SK-N-SH (cell line): ENCODE measurements at regions not wholly inside any gene's neighbourhood (a gene's known extent, or its start where the extent isn't known, plus 50 kb on each side); places are given as distances from the start of the nearest gene placed in this dataset.

ENCODE experiments used
- CTCF ChIA-PET: fragments of 300-600, 350-600 bp; formaldehyde crosslinking; extraction: SDS; loops from one replicate; lab custom pipeline; 2021; lab: Yijun Ruan, JAX
- POLR2A ChIA-PET: fragments of 350-600 bp; sonication (Branson Sonifier 250); formaldehyde crosslinking; extraction: SDS; loops from one replicate; lab custom pipeline; 2020; ENCODE audit warnings: antibody characterized with exemption, inconsistent platforms; lab: Yijun Ruan, JAX
- DNase-seq: peaks from one replicate; pipeline ENCODE4 v3.0.0; 2012
- H2AFZ ChIP-seq: fragments of 200-600 bp; sonication (generic); 2 replicates; pipeline ENCODE4 v1.8.1; 2016; ENCODE audit warnings: antibody characterized with exemption, mild to moderate bottlenecking, low read depth
- H3F3A ChIP-seq: fragments of 200-600 bp; sonication (generic); replicated peaks from 2 replicates; pipeline ENCODE3; 2016; ENCODE audit warnings: antibody characterized with exemption, mild to moderate bottlenecking; ENCODE audit not compliant: insufficient read depth
- H3K27ac ChIP-seq, 2 experiments: fragments of 200-500 bp in 1 of 2; fragments of 200-600 bp in 1 of 2; sonication (Bioruptor generic) in 1 of 2; sonication (generic), shearing (Covaris generic) in 1 of 2; 2 replicates each; pipeline versions ENCODE4 v1.5.1 to v1.6.1; 2014 to 2016; ENCODE audit warnings: low read depth in 2 of 2, inconsistent platforms in 1 of 2, low read length in 1 of 2, mild to moderate bottlenecking in 1 of 2, mixed read lengths in 1 of 2
- H3K27me3 ChIP-seq: fragments of 200-600 bp; sonication (generic), shearing (Covaris generic); 2 replicates; pipeline ENCODE4 v1.6.1; 2016; ENCODE audit warnings: mixed run types; ENCODE audit not compliant: insufficient read depth
- H3K36me3 ChIP-seq, 2 experiments: fragments of 200-500 bp in 1 of 2; fragments of 200-600 bp in 1 of 2; sonication (Bioruptor generic) in 1 of 2; sonication (generic) in 1 of 2; replicated peaks in 1 of 2; 2 replicates each; pipeline versions ENCODE3 to v1.5.1; 2014 to 2016; ENCODE audit warnings: low read length in 1 of 2, mild to moderate bottlenecking in 1 of 2; ENCODE audit not compliant: insufficient read depth in 2 of 2, control insufficient read depth in 1 of 2
- H3K4me1 ChIP-seq, 2 experiments: fragments of 200-500 bp in 1 of 2; fragments of 200-600 bp in 1 of 2; sonication (Bioruptor generic) in 1 of 2; sonication (generic), shearing (Covaris generic) in 1 of 2; 2 replicates each; pipeline versions ENCODE4 v1.5.1 to v1.6.1; 2014 to 2016; ENCODE audit warnings: low read depth in 1 of 2, low read length in 1 of 2, mixed run types in 1 of 2; ENCODE audit not compliant: insufficient read depth in 2 of 2, control insufficient read depth in 1 of 2
- H3K4me2 ChIP-seq: fragments of 200-600 bp; sonication (generic), shearing (Covaris generic); 2 replicates; pipeline ENCODE4 v1.6.1; 2017; ENCODE audit warnings: mixed run types
- H3K4me3 ChIP-seq, 2 experiments: fragments of 200-500 bp in 1 of 2; fragments of 200-600 bp in 1 of 2; sonication (Bioruptor generic) in 1 of 2; sonication (generic), shearing (Covaris generic) in 1 of 2; 2 replicates each; pipeline versions ENCODE4 v1.5.1 to v1.8.1; 2014 to 2016; ENCODE audit warnings: low read depth in 2 of 2, inconsistent platforms in 1 of 2, low read length in 1 of 2, mild to moderate bottlenecking in 1 of 2, mixed read lengths in 1 of 2, moderate library complexity in 1 of 2
- H3K79me2 ChIP-seq: fragments of 200-600 bp; sonication (generic); 2 replicates; pipeline ENCODE4 v1.8.1; 2017; ENCODE audit warnings: mild to moderate bottlenecking; ENCODE audit not compliant: insufficient read depth
- H3K9ac ChIP-seq: fragments of 200-600 bp; sonication (generic); 2 replicates; pipeline ENCODE4 v1.6.1; 2017; ENCODE audit warnings: mixed run types
- H3K9me2 ChIP-seq: fragments of 200-600 bp; sonication (generic); 2 replicates; pipeline ENCODE4 v1.6.1; 2017; ENCODE audit warnings: mixed run types
- H3K9me3 ChIP-seq: fragments of 200-600 bp; sonication (generic); 2 replicates; pipeline ENCODE4 v1.6.1; 2017; ENCODE audit warnings: mixed run types, mild to moderate bottlenecking, moderate library complexity
- H4K20me1 ChIP-seq: fragments of 200-600 bp; sonication (generic); 2 replicates; pipeline ENCODE4 v1.6.1; 2017; ENCODE audit warnings: mild to moderate bottlenecking, mixed run types; ENCODE audit not compliant: insufficient read depth
- ELF1 ChIP-seq: IDR thresholded peaks from 2 replicates; pipeline ENCODE4 v1.4.0; 2012
- EP300 ChIP-seq, 2 experiments: IDR thresholded peaks; 2 replicates each; pipeline versions ENCODE4 v1.4.0 to v1.6.1; 2012; ENCODE audit warnings: borderline replicate concordance in 1 of 2, low read depth in 1 of 2, low read length in 1 of 2
- EZH2phosphoT487 ChIP-seq: fragments of 200-600 bp; sonication (generic); IDR thresholded peaks from 2 replicates; pipeline ENCODE4 v1.6.1; 2017; ENCODE audit warnings: low read depth, mixed run types, mild to moderate bottlenecking, antibody characterized with exemption, moderate library complexity, borderline replicate concordance
- FOXM1 ChIP-seq: IDR thresholded peaks from 2 replicates; pipeline ENCODE4 v1.4.0; 2012; ENCODE audit warnings: low read depth, mild to moderate bottlenecking
- JUND ChIP-seq: IDR thresholded peaks from 2 replicates; pipeline ENCODE4 v1.4.0; 2012
- MEF2A ChIP-seq: IDR thresholded peaks from 2 replicates; pipeline ENCODE4 v1.4.0; 2012; ENCODE audit warnings: low read depth, borderline replicate concordance
- MXI1 ChIP-seq: IDR thresholded peaks from 2 replicates; pipeline ENCODE4 v1.6.1; 2012; ENCODE audit warnings: mild to moderate bottlenecking, low read depth, low read length, improper control_type of control experiment
- NFIC ChIP-seq: IDR thresholded peaks from 2 replicates; pipeline ENCODE4 v1.4.0; 2012; ENCODE audit warnings: borderline replicate concordance
- POLR2AphosphoS5 ChIP-seq: IDR thresholded peaks from 2 replicates; pipeline ENCODE4 v1.6.1; 2012; ENCODE audit warnings: low read depth, low read length
- RCOR1 ChIP-seq: fragments of 150-350 bp; IDR thresholded peaks from 2 replicates; pipeline ENCODE4 v1.6.1; 2017; ENCODE audit warnings: antibody characterized with exemption, low read length
- RFX5 ChIP-seq: IDR thresholded peaks from 2 replicates; pipeline ENCODE4 v1.6.1; 2012; ENCODE audit warnings: mild to moderate bottlenecking, improper control_type of control experiment, low read length
- SIN3A ChIP-seq: IDR thresholded peaks from 2 replicates; pipeline ENCODE4 v1.6.1; 2012; ENCODE audit warnings: low read depth, mild to moderate bottlenecking, low read length, moderate library complexity, borderline replicate concordance
- USF1 ChIP-seq: IDR thresholded peaks from 2 replicates; pipeline ENCODE4 v1.4.0; 2012; ENCODE audit warnings: low read depth, borderline replicate concordance
- YY1 ChIP-seq: IDR thresholded peaks from 2 replicates; pipeline ENCODE4 v1.4.0; 2012; ENCODE audit warnings: low read depth, mild to moderate bottlenecking
- WGBS: methylation state at CpG from one replicate; pipeline ENCODE4 v1.1.6; 2017; ENCODE audit warnings: low lambda C conversion rate; 5-methylcytosine and 5-hydroxymethylcytosine counted together
- TF ChIP-seq, protein P1 (sequence below): fragments of 150-350 bp; IDR thresholded peaks from 2 replicates; pipeline ENCODE4 v1.6.1; 2017; ENCODE audit warnings: antibody characterized with exemption, low read length, low read depth, borderline replicate concordance
- TF ChIP-seq, protein P2 (sequence below): fragments of 200-600 bp; sonication (generic); IDR thresholded peaks from 2 replicates; pipeline ENCODE4 v1.6.1; 2017; ENCODE audit warnings: antibody characterized with exemption, mild to moderate bottlenecking, moderate library complexity
- TF ChIP-seq, protein P3 (sequence below): fragments of 150-350 bp; IDR thresholded peaks from 2 replicates; pipeline ENCODE4 v1.6.1; 2016; ENCODE audit warnings: mild to moderate bottlenecking, low read depth, low read length
- TF ChIP-seq, protein P4 (sequence below): IDR thresholded peaks from 2 replicates; pipeline ENCODE4 v1.4.0; 2012; ENCODE audit warnings: low read depth, borderline replicate concordance
- TF ChIP-seq, protein P5 (sequence below): IDR thresholded peaks from 2 replicates; pipeline ENCODE4 v1.4.0; 2012; ENCODE audit warnings: low read depth

DNA sequence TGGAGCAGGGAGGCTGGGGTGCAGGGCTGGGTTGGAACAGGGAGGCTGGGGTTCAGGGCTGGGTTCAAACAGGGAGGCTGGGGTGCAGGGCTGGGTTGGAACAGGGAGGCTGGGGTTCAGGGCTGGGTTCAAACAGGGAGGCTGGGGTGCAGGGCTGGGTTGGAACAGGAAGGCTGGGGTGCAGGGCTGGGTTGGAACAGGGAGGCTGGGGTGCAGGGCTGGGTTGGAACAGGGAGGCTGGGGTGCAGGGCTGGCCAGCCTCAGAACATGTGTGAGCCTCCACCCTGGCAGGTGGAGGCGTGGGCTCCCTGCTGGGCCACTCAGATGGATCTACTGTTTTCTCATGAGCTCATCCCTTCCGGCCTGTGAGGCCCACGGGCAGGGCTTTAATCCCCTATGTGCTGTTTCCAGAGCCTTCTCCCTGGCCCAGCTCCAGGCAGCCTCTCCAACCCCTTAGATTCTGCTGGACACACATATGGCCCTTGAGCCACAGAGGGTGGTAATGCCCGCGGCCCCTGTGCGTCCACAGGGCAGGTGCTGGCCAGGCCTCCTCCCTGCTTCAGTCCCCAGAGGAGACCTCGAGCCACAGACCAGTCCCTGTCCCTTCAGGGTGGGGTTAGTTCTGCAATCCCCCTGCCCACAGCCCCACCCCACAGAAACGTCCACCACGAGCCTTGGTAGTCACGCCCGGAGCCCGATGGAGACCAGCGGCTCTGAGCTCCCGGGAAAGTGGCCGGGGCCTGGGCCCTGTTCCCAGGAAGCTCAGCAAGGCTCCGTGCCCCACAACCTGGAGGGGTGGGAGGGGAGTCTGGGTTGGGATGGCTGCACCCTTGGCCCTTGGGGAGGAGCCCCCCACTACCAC is 197.9 kb downstream of the BRD1 start:
- H3K4me1 ChIP-seq: peaks cover 0 to 5% of the 10 kb centered on the region in 2 experiments; a peak in 1 of 4 replicates
- no peak overlapping the region for H3K27ac ChIP-seq
- H3K79me2 ChIP-seq: no peaks in the 10 kb centered on the region
- H3K27me3 ChIP-seq: no peaks in the 10 kb centered on the region; the same call in 1 of the 2 replicates
- H3K4me2 ChIP-seq: no peak overlapping the region
- H2AFZ ChIP-seq: no peak overlapping the region
- H3F3A ChIP-seq: no peaks in the 10 kb centered on the region
- H3K9me3 ChIP-seq: no peaks in the 10 kb centered on the region
- H4K20me1 ChIP-seq: no peaks in the 10 kb centered on the region
- whole genome bisulfite sequencing: 11% methylated on average over 3 of the region's 16 CpGs
- TF ChIP-seq ELF1: no peak
- no peak for TF ChIP-seq JUND
- TF ChIP-seq MEF2A: no peak
- TF ChIP-seq, protein P1, sequence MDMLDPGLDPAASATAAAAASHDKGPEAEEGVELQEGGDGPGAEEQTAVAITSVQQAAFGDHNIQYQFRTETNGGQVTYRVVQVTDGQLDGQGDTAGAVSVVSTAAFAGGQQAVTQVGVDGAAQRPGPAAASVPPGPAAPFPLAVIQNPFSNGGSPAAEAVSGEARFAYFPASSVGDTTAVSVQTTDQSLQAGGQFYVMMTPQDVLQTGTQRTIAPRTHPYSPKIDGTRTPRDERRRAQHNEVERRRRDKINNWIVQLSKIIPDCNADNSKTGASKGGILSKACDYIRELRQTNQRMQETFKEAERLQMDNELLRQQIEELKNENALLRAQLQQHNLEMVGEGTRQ: no peak
- no peak for TF ChIP-seq EP300 (IDR thresholded peaks at IDR 0.05; ENCODE audit: borderline replicate concordance in 1 of 2, low read depth in 1 of 2, low read length in 1 of 2)
- TF ChIP-seq FOXM1: no peak
- no peak for TF ChIP-seq SIN3A
- no peak for TF ChIP-seq YY1
- TF ChIP-seq, protein P2, sequence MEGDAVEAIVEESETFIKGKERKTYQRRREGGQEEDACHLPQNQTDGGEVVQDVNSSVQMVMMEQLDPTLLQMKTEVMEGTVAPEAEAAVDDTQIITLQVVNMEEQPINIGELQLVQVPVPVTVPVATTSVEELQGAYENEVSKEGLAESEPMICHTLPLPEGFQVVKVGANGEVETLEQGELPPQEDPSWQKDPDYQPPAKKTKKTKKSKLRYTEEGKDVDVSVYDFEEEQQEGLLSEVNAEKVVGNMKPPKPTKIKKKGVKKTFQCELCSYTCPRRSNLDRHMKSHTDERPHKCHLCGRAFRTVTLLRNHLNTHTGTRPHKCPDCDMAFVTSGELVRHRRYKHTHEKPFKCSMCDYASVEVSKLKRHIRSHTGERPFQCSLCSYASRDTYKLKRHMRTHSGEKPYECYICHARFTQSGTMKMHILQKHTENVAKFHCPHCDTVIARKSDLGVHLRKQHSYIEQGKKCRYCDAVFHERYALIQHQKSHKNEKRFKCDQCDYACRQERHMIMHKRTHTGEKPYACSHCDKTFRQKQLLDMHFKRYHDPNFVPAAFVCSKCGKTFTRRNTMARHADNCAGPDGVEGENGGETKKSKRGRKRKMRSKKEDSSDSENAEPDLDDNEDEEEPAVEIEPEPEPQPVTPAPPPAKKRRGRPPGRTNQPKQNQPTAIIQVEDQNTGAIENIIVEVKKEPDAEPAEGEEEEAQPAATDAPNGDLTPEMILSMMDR: no peak
- no peak for TF ChIP-seq NFIC
- TF ChIP-seq, protein P3, sequence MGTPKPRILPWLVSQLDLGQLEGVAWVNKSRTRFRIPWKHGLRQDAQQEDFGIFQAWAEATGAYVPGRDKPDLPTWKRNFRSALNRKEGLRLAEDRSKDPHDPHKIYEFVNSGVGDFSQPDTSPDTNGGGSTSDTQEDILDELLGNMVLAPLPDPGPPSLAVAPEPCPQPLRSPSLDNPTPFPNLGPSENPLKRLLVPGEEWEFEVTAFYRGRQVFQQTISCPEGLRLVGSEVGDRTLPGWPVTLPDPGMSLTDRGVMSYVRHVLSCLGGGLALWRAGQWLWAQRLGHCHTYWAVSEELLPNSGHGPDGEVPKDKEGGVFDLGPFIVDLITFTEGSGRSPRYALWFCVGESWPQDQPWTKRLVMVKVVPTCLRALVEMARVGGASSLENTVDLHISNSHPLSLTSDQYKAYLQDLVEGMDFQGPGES: no peak
- TF ChIP-seq MXI1: no peak
- TF ChIP-seq EZH2phosphoT487: no peak
- no peak for TF ChIP-seq RFX5
- TF ChIP-seq USF1: no peak
- TF ChIP-seq POLR2AphosphoS5: no peak
- TF ChIP-seq, protein P4, sequence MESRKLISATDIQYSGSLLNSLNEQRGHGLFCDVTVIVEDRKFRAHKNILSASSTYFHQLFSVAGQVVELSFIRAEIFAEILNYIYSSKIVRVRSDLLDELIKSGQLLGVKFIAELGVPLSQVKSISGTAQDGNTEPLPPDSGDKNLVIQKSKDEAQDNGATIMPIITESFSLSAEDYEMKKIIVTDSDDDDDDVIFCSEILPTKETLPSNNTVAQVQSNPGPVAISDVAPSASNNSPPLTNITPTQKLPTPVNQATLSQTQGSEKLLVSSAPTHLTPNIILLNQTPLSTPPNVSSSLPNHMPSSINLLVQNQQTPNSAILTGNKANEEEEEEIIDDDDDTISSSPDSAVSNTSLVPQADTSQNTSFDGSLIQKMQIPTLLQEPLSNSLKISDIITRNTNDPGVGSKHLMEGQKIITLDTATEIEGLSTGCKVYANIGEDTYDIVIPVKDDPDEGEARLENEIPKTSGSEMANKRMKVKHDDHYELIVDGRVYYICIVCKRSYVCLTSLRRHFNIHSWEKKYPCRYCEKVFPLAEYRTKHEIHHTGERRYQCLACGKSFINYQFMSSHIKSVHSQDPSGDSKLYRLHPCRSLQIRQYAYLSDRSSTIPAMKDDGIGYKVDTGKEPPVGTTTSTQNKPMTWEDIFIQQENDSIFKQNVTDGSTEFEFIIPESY: no peak
- TF ChIP-seq, protein P5, sequence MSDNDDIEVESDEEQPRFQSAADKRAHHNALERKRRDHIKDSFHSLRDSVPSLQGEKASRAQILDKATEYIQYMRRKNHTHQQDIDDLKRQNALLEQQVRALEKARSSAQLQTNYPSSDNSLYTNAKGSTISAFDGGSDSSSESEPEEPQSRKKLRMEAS: no peak
- no peak for TF ChIP-seq RCOR1
- no peak overlapping the region for H3K9ac ChIP-seq
- no peak overlapping the region for H3K4me3 ChIP-seq
- POLR2A ChIA-PET: no interaction called here
- H3K9me2 ChIP-seq: no peaks in the 10 kb centered on the region
- no peaks in the 10 kb centered on the region for H3K36me3 ChIP-seq
- DNase-seq: no peak
- CTCF ChIA-PET: interaction anchor here (0.6 to 1.1 kb wide), 4 partner anchors 107 to 1053 kb away, joined by 3 read pairs; no protein-coding TSS in a partner anchor
